GM19240 (cell line): ENCODE measurements at regions not wholly inside any gene's neighbourhood (a gene's known extent, or its start where the extent isn't known, plus 50 kb on each side); places are given as distances from the start of the nearest gene placed in this dataset.
"Not testable (repeated sequence)": the region's sequence is repeated elsewhere in the genome, so short reads cannot be mapped to it uniquely, and the experiment has no call there.

Source experiments
- DNase-seq: peaks from one replicate; pipeline ENCODE4 v3.0.0; 2011; ENCODE audit warnings: low spot score; ENCODE audit not compliant: insufficient read length

DNA sequence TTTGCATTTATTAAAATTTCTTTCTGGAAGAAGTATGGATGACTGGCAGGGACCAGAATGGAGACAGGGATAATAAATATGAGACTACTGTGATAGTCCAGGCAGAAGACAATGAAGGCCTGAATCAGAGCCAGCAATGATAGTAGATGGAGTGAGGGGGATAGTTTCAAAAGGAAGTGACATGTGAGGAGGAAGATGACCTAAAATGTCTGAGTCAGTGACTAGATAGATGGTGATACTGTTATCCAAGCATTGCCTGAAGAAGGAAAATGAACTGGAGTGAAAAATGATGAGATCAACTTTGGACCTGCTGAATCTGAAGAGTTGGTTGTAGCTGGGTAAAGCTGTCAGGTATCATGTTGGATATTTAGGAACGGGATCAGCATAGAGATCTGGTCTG, 158.3 kb upstream of the KLF7 start:
- no peak for DNase-seq

DNA sequence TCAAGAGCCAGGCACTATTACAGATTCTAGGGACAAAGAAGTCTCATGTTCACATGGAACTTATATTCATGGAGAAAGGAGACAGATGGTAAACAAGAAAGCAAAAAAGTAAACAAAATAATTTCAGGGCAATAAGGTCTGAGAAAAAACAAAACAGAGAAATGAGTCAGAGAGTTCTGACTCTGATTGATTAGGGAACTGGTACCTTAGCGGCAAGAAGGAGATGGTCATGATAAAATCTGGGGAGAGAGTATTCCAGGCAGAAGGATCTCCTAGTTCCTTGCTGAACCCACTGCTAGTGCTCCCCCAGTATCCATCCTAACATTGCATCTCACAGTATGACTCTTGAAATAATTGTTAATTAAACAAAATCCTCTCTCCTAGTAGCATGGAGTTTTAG, 161.8 kb upstream of the KLF7 start:
- DNase-seq, result no peak

GRCh38 chr2:207328944-207329386, 163.2 kb upstream of the KLF7 start:
- no peak for DNase-seq

- no peak for DNase-seq
Observed at GRCh38 chr2:207330912-207331311, 165.2 kb upstream of the KLF7 start.

GRCh38 chr2:207331674-207332073, 165.9 kb upstream of the KLF7 start:
- no peak for DNase-seq

GRCh38 chr2:207332480-207333212, 166.9 kb upstream of the KLF7 start:
- DNase-seq, result no peak

- DNase-seq, result no peak
Observed at GRCh38 chr2:207333599-207334300, 168.0 kb upstream of the KLF7 start.

GRCh38 chr2:207334301-207334623, 168.5 kb upstream of the KLF7 start:
- no peak for DNase-seq

- DNase-seq, result no peak
Observed at GRCh38 chr2:207334624-207335371, 169.1 kb upstream of the KLF7 start.

DNA sequence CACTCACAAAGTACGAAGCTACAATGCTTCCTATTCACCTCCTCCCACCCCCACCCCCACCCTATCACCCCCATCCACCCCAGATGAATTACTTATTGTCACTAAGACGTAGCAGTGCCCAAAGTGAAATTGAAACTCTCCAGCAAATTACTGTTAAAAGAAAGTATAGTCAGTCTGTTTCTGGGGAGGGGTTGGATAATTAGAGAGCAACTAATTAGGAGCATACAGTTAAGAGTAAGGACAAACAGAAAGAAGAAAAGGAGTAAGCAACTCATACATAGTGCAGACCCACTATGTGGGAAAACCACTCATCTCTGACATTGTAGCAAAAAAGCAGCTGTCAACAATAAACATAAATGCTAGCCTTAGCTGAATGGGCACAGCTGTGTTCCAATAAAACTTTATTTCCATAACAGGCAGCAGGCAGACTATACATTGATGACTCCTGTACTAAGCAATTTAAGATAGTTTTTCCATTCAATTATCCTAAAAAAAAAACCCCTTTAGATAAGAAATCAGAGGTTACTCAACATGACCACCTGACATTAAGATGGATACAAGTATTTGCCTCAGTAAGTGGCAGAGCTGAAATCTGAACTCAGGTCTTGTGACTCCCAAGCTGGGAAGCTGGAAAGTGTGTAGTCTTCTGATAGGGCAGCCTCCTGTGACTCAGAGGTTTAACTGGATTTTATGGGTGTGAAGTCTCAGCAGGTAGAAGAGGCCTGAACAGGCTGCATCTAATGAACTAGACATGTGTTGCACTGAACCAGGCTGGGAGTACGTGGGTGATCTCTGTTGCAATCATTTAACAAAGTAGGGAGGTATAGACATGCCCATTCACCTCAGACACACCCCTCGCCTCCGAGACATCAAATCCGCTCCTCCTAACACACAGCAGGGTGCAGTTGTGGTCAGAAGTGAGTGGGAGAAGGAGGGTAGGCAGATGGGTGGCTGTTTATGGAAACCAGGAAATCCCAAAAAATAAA, 171.8 kb upstream of the KLF7 start:
- no peak for DNase-seq

DNA sequence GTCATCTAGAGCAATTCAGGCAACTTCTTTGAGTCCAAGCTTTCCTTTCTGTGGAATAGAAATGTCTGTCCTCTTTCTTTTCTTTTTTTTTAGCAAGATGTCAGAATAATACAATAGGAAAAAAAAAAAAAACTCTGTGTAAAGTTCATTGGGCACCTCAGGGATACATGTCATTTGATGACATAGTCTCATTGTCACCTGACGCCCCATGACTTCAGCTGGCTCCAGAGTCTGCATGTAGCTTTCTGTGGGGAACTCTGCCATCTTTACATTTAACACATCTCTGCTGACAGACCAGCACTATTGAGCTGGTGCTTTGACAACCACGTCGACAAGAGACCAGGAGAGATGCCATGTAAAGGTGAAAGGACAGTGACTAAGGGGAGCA, 172.5 kb upstream of the KLF7 start:
- no peak for DNase-seq

GRCh38 chr2:207338610-207339009, 172.9 kb upstream of the KLF7 start:
- no peak for DNase-seq

- no peak for DNase-seq
Observed at GRCh38 chr2:207341112-207341750, 175.5 kb upstream of the KLF7 start.

DNA sequence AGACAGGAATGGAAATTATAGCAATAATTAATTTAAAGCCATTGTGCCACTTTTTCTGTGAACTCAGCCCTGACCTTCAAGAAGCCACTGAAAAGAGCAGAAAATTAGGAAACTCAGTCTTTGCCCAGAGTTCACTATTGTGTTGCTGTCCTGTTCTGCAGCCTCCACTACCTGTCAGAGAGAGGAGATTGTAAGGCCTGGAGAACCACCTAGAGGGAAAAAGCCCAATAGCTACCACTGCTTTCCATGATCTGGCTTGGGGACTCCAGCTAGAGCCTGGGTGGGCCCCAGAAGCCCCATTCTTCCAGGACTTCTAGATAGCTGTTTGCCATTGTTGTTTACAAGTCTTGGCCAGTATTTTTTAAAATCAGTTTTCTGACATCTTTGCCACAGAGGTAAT, 176.1 kb upstream of the KLF7 start:
- DNase-seq, result no peak

DNA sequence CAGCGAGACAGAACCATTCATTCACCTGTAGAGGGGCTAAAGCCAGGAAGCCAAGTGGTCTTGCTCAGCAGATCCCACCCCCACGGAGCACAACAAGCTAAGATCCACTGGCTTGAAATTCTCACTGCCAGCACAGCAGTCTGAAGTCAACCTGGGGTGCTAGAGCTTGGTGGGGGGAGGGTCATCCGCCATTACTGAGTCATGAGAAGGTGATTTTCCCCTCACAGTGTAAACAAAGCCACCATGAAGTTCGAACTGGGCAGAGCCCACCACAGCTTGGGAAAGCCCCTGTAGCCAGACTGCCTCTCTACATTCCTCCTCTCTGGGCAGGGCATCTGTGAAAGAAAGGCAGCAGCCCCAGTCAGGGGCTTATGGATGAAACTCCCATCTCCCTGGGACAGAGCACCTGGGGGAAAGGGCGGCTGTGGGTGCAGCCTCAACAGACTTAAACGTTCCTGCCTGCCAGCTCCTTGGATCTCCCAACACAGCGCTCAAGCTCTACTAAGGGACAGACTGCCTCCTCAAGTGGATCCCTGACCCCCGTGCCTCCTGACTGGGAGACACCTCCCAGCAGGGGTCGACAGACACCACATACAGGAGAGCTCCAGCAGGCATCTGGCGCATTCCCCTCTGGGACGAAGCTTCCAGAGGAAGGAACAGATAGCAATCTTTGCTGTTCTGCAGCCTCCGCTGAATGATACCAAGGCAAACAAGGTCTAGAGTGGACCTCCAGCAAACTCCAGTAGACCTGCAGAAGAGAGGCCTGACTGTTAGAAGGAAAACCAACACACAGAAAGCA, 179.0 kb upstream of the KLF7 start:
- DNase-seq, result not testable (repeated sequence)

- no peak for DNase-seq
Observed at GRCh38 chr2:207351171-207351570, 178.6 kb upstream of the CREB1 start.

- DNase-seq, result no peak
Observed at GRCh38 chr2:207352978-207353671, 176.6 kb upstream of the CREB1 start.

DNA sequence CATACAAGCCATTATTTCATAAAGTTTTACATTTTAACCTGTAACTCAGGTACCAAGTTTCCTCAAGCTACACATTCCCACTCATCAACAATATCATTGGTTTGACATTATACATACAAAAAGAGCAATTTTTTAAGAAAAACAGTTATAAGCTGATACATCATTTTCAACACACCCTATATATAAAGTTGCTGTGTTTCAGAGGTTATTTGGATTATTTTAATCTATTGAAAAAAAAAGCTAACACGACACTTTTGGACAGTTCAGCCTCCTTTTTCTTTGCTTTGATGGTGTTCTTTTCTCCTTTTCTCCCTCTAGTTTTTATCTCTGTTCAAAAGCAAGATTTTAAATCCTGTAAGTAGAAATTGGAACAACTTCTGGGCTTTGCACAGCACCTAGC, 175.9 kb upstream of the CREB1 start:
- no peak for DNase-seq

DNA sequence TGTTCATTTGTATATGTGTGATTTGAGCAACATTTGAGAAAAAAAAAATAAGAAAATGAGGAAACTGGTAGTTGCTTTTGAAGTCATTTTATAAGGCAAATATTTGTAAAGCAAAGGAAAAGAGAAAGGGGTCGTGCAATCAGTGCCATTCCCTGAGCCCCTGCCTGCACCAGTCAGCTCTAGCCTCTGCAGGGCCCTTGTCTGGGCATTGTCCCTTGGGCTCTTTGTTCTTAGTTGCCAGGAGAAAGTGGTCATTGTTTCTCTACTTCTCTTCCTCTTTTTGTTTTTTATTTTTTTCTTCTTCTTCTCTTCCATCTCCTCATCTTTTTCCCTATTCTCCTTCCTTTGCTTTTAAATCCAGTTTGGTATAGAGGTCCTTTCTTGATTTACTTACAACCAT, 175.3 kb upstream of the CREB1 start:
- DNase-seq, result no peak
